T-cell (primary cell): ENCODE measurements at regions not wholly inside any gene's neighbourhood (a gene's known extent, or its start where the extent isn't known, plus 50 kb on each side); places are given as distances from the start of the nearest gene placed in this dataset.

Experiments
- ATAC-seq, 4 experiments: fragments of 200-7000 bp in 3 of 4; fragments of 150-1000 bp in 1 of 4; cut with Tn5 transposase; replicated peaks in 1 of 4; 1 replicate in 3 of 4; 2 replicates in 1 of 4; pipeline ENCODE4 v1.10.0; 2021; ENCODE audit warnings: moderate library complexity in 3 of 4, mild to moderate bottlenecking in 2 of 4, moderate number of reproducible peaks in 1 of 4
- CTCF ChIA-PET, 2 donors: fragments of 300-600 bp; sonication (Branson Sonifier 250); formaldehyde crosslinking; loops; one replicate each; lab custom pipeline; 2022; ENCODE audit warnings: antibody characterized with exemption in 2 of 2; lab: Charles Lee
- POLR2A ChIA-PET, 2 donors: fragments of 300-600 bp; sonication (Branson Sonifier 250); formaldehyde crosslinking; loops; one replicate each; lab custom pipeline; 2022; ENCODE audit warnings: antibody characterized with exemption in 2 of 2; lab: Charles Lee
- DNase-seq, 35 experiments: peaks; one replicate each; pipeline versions ENCODE4 v3.0.0 to v3.0.0-alpha.2; 2013 to 2023
- H3K27ac ChIP-seq: one replicate; pipeline ENCODE4 v1.5.1; 2013; ENCODE audit warnings: low read length
- H3K27me3 ChIP-seq, 2 experiments: replicated peaks in 1 of 2; 1 replicate in 1 of 2; 2 replicates in 1 of 2; pipeline versions ENCODE4 v1.6.1 to v1.7.0; 2013; ENCODE audit warnings: low read length in 1 of 2, mixed read lengths in 1 of 2; ENCODE audit not compliant: control insufficient read depth in 2 of 2, insufficient read depth in 2 of 2; ENCODE audit errors: extremely low read depth in 1 of 2
- H3K36me3 ChIP-seq, 2 donors: 1 replicate in 1 of 2; 2 replicates in 1 of 2; pipeline versions ENCODE4 v1.6.1 to v1.7.0; 2013; ENCODE audit warnings: low read length in 1 of 2; ENCODE audit not compliant: control insufficient read depth in 2 of 2, insufficient read depth in 1 of 2; ENCODE audit errors: extremely low read depth in 1 of 2
- H3K4me1 ChIP-seq, 2 experiments: 1 replicate in 1 of 2; 2 replicates in 1 of 2; pipeline versions ENCODE4 v1.6.1 to v1.7.0; 2013; ENCODE audit warnings: low read length in 2 of 2, mixed read lengths in 1 of 2; ENCODE audit not compliant: insufficient read depth in 2 of 2, control insufficient read depth in 1 of 2; ENCODE audit errors: extremely low read depth in 1 of 2
- H3K4me3 ChIP-seq, 2 donors: 1 replicate in 1 of 2; 2 replicates in 1 of 2; pipeline versions ENCODE4 v1.5.1 to v1.7.0; 2013; ENCODE audit warnings: mild to moderate bottlenecking in 2 of 2, low read length in 1 of 2, moderate library complexity in 1 of 2; ENCODE audit not compliant: control insufficient read depth in 1 of 2; ENCODE audit errors: extremely low read depth in 1 of 2
- H3K9me3 ChIP-seq: 2 replicates; pipeline ENCODE4 v1.7.0; 2013
- H3K27ac Mint-ChIP-seq, 2 donors: one replicate each; pipeline ENCODE4 v1.8.0; 2020 to 2021; ENCODE audit warnings: mild to moderate bottlenecking in 2 of 2, mixed read lengths in 2 of 2
- H3K27me3 Mint-ChIP-seq, 2 donors: one replicate each; pipeline ENCODE4 v1.8.0; 2021 to 2022; ENCODE audit warnings: mixed read lengths in 2 of 2
- H3K36me3 Mint-ChIP-seq: one replicate; pipeline ENCODE4 v1.8.0; 2021; ENCODE audit warnings: mixed read lengths
- H3K4me1 Mint-ChIP-seq, 3 donors: one replicate each; pipeline ENCODE4 v1.8.0; 2020 to 2022; ENCODE audit warnings: mixed read lengths in 3 of 3, mild to moderate bottlenecking in 1 of 3
- H3K4me3 Mint-ChIP-seq, 3 donors: one replicate each; pipeline ENCODE4 v1.8.0; 2020 to 2022; ENCODE audit warnings: mild to moderate bottlenecking in 3 of 3, mixed read lengths in 3 of 3, moderate library complexity in 3 of 3
- H3K9me3 Mint-ChIP-seq, 3 donors: one replicate each; pipeline ENCODE4 v1.8.0; 2020 to 2022; ENCODE audit warnings: mixed read lengths in 3 of 3
- WGBS: methylation state at CpG from one replicate; pipeline ENCODE4 v1.1.5; 2013; ENCODE audit warnings: missing lambda C conversion rate; ENCODE audit not compliant: insufficient coverage; 5-methylcytosine and 5-hydroxymethylcytosine counted together

DNA sequence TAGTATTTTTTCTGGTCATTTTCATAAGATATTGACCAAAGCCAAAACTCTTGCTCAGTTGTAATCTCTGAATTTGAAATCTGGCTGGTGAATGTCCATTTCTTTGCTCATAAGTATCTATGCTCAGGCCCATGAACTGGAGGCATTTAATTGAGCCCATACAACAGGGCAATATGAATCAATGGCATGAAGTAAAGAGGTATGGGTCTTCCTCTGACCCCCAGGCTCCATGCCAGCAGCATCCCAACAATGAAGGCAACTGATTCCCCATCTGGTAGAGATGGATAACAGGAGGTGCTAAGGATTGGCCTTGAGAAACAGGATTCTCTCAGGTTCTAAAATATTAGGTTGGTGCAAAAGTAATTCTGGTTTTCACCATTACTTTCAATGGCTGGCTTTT is 330.8 kb downstream of the LIG4 start:
- H3K27ac Mint-ChIP-seq = no peak overlapping the region
- H3K27ac ChIP-seq = no peak overlapping the region
- H3K36me3 Mint-ChIP-seq = no peaks in the 10 kb centered on the region
- CTCF ChIA-PET = no interaction called here
- POLR2A ChIA-PET = no interaction called here
- H3K4me3 ChIP-seq = no peak overlapping the region
- H3K27me3 Mint-ChIP-seq = no peaks in the 10 kb centered on the region
- peaks cover 6 to 17% (median 13%) of the 10 kb centered on the region in 3 donors for H3K9me3 Mint-ChIP-seq
- ATAC-seq = no peak
- H3K4me3 Mint-ChIP-seq = no peak overlapping the region
- DNase-seq = no peak
- H3K27me3 ChIP-seq = no peaks in the 10 kb centered on the region
- no peaks in the 10 kb centered on the region for H3K9me3 ChIP-seq
- H3K36me3 ChIP-seq = no peaks in the 10 kb centered on the region
- H3K4me1 ChIP-seq = no peaks in the 10 kb centered on the region
- no peaks in the 10 kb centered on the region for H3K4me1 Mint-ChIP-seq

- ChIA-PET POLR2A (no interaction called here), CTCF (no interaction called here)
- Mint-ChIP-seq H3K9me3 (peaks cover 6 to 16% (median 12%) of the 10 kb centered on the region in 3 donors), H3K4me1 (no peaks in the 10 kb centered on the region), H3K27me3 (no peaks in the 10 kb centered on the region), H3K36me3 (no peaks in the 10 kb centered on the region), H3K27ac (no peak overlapping the region), H3K4me3 (no peak overlapping the region)
- no peak for DNase-seq
- Histone ChIP-seq H3K4me1 (no peaks in the 10 kb centered on the region), H3K36me3 (no peaks in the 10 kb centered on the region), H3K4me3 (no peak overlapping the region), H3K27ac (no peak overlapping the region), H3K9me3 (no peaks in the 10 kb centered on the region), H3K27me3 (no peaks in the 10 kb centered on the region)
- 50% methylated on average over 2 of the region's 8 CpGs for WGBS
- no peak for ATAC-seq
Measured at GRCh38 chr13:107883561-107884175, 331.7 kb downstream of the LIG4 start.

DNA sequence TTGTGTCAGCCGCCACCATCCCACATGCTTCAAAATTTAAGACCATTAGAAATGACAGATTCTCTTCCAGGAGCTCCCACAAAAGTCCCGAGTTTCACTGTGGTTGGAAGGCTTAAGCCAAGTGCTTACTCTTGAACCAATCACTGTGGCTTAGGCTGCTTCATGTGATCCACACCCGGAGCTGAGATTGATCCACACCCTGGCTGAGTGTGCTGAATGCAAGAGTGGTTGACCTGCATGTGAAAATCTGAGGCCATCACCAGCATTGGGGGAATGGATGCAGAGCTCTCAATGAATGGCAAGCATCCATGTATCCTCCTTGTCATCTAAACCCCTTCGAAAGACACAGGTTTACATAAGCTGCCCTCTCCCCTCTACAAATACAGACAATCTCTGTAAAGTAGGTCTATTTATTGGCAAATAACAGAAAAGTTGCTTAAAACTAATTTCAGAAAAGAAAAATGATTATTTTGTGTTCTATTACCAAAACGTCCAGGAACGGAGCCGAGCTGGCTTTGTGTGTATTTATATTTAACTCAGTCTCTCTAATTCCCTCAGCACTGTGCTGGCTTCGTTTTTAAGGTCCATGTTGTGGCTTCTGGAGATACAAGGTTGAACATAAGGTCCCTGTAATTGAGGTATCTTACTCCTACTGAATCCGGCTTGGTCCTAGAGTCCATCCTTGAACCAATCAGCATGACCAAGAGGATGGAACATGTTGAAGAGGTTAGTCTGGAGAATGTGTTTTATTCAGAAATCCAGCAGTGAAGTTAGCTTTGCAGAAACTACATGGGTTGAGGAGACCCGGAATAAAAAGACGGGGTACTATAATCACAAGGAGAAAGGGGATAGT is 332.4 kb downstream of the LIG4 start:
- H3K4me3 ChIP-seq = no peak overlapping the region
- DNase-seq (no peak), ATAC-seq (no peak)
- 82% methylated on average over 3 of the region's 11 CpGs for WGBS
- ChIA-PET CTCF (no interaction called here), POLR2A (interaction anchor here in 1 of 2 donors (0.7 kb wide), 1 partner anchor 166 kb away, joined by 4 read pairs; no protein-coding TSS in a partner anchor)
- H3K4me1 Mint-ChIP-seq = no peaks in the 10 kb centered on the region
- H3K27me3 Mint-ChIP-seq = no peaks in the 10 kb centered on the region
- H3K27me3 ChIP-seq = no peaks in the 10 kb centered on the region
- no peak overlapping the region for H3K27ac ChIP-seq
- H3K4me3 Mint-ChIP-seq = no peak overlapping the region
- H3K4me1 ChIP-seq = no peaks in the 10 kb centered on the region
- H3K27ac Mint-ChIP-seq = no peak overlapping the region
- no peaks in the 10 kb centered on the region for H3K9me3 ChIP-seq
- peaks cover 4 to 12% (median 12%) of the 10 kb centered on the region in 3 donors for H3K9me3 Mint-ChIP-seq
- no peaks in the 10 kb centered on the region for H3K36me3 Mint-ChIP-seq
- H3K36me3 ChIP-seq = no peaks in the 10 kb centered on the region

GRCh38 chr13:107881362-107881761 is 334.0 kb downstream of the LIG4 start:
- no peak overlapping the region for H3K27ac ChIP-seq
- no CpG with 5 or more reads among the region's 3 CpGs for WGBS
- no peak overlapping the region for H3K27ac Mint-ChIP-seq
- H3K4me3 ChIP-seq = no peak overlapping the region
- no peak for ATAC-seq
- CTCF ChIA-PET = no interaction called here
- H3K36me3 Mint-ChIP-seq = no peaks in the 10 kb centered on the region
- H3K9me3 Mint-ChIP-seq = peaks cover 4 to 14% (median 12%) of the 10 kb centered on the region in 3 donors
- H3K4me1 Mint-ChIP-seq = no peaks in the 10 kb centered on the region
- no peak for DNase-seq
- H3K27me3 Mint-ChIP-seq = no peaks in the 10 kb centered on the region
- H3K27me3 ChIP-seq = no peaks in the 10 kb centered on the region
- H3K9me3 ChIP-seq = no peaks in the 10 kb centered on the region
- H3K4me1 ChIP-seq = no peaks in the 10 kb centered on the region
- H3K4me3 Mint-ChIP-seq = no peak overlapping the region
- H3K36me3 ChIP-seq = no peaks in the 10 kb centered on the region
- POLR2A ChIA-PET = interaction anchor here in 1 of 2 donors (0.6 kb wide), 1 partner anchor 28 kb away, joined by 3 read pairs; no protein-coding TSS in a partner anchor

DNA sequence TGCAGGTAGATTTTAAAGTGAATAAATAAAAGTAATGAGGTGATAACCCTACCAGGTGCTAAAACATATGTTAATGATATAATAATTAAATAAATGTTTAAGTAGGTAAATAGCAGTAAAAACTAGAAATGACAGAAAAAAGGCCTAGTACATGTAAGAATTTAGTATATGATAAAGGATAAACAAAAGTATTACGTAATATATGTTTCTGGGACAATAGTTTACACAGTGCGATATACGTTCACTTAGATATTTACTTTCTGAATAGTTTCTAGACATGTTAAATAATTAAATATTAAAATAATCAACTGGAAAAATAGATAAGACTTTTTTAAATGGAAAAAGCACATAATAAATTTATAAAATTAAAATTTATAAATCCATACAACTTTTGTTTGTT is 340.9 kb downstream of the LIG4 start:
- ChIA-PET CTCF (no interaction called here), POLR2A (no interaction called here)
- no peak for ATAC-seq
- H3K4me3 Mint-ChIP-seq = no peak overlapping the region
- Histone ChIP-seq H3K36me3 (no peaks in the 10 kb centered on the region), H3K27me3 (peaks cover 3 to 8% of the 10 kb centered on the region in 2 experiments), H3K9me3 (no peaks in the 10 kb centered on the region), H3K4me3 (no peak overlapping the region), H3K4me1 (no peaks in the 10 kb centered on the region), H3K27ac (no peak overlapping the region)
- peaks cover 11 to 13% of the 10 kb centered on the region in 2 donors for H3K27me3 Mint-ChIP-seq
- no peak overlapping the region for H3K27ac Mint-ChIP-seq
- DNase-seq = no peak
- no peaks in the 10 kb centered on the region for H3K36me3 Mint-ChIP-seq
- H3K9me3 Mint-ChIP-seq = peaks cover 0 to 12% (median 10%) of the 10 kb centered on the region in 3 donors
- H3K4me1 Mint-ChIP-seq = no peaks in the 10 kb centered on the region
- WGBS = no CpG with 5 or more reads among the region's 3 CpGs

DNA sequence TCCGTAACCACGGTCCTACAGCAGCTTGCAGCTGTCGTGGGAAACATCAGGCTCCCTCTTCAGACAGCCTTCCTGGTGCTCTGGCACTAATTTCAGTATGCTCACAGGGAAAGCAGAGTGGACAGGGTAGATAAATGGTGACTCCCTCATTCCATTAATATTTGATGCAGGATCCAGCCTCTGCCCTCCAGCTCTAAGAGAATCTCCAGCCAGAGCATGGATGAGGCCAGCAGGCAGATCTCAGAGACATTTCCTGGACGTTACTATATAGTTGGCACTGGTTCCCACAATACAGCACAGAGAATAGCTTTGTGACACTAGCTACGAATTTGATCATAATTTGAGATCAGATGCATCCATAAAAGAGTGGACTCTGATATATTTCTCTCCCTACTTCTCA is 341.4 kb downstream of the LIG4 start:
- no peak for ATAC-seq
- H3K27ac Mint-ChIP-seq = no peak overlapping the region
- POLR2A ChIA-PET = no interaction called here

More for the DNA sequence above, 341.4 kb downstream of the LIG4 start:
- Histone ChIP-seq H3K4me3 (no peak overlapping the region), H3K27ac (no peak overlapping the region), H3K4me1 (no peaks in the 10 kb centered on the region), H3K36me3 (no peaks in the 10 kb centered on the region), H3K9me3 (no peaks in the 10 kb centered on the region), H3K27me3 (peaks cover 5 to 8% of the 10 kb centered on the region in 2 experiments)
- 17% methylated on average over 1 of the region's 5 CpGs for WGBS
- CTCF ChIA-PET = no interaction called here
- DNase-seq = no peak
- Mint-ChIP-seq H3K9me3 (peaks cover 0 to 12% (median 4%) of the 10 kb centered on the region in 3 donors), H3K36me3 (no peaks in the 10 kb centered on the region), H3K4me3 (no peak overlapping the region), H3K27me3 (peaks cover 11 to 13% of the 10 kb centered on the region in 2 donors), H3K4me1 (no peaks in the 10 kb centered on the region)
